ENCODE measurements at regions not wholly inside any gene's neighbourhood (a gene's known extent, or its start where the extent isn't known, plus 50 kb on each side); places are given as distances from the start of the nearest gene placed in this dataset.

GRCh38 chr4:26106776-26107175 lies 192.8 kb downstream of the SMIM20 start:
- DNase-seq: no peak

DNA sequence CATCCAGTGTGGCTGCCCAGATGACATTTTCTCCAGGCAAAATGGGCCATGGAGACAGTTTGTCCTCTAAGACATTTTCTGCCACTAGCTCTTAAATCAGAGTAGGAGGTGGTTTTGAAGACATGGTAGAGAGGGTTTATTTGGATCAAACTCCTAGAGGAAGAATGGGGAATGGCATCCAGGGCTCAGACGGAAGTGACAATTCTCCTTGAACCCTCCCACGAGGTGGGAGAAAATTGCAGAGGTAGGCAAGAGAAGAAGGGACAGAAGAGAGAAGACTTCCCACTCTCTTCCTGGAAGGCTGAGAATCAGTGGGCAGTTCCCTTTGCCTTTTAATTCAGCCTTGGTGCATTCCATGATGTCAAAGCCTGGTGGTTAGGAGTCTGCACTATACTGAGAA lies 194.0 kb downstream of the SMIM20 start:
- no peak for DNase-seq

- no peak for DNase-seq
Measured at GRCh38 chr4:26110493-26110892, 196.5 kb downstream of the SMIM20 start.

DNA sequence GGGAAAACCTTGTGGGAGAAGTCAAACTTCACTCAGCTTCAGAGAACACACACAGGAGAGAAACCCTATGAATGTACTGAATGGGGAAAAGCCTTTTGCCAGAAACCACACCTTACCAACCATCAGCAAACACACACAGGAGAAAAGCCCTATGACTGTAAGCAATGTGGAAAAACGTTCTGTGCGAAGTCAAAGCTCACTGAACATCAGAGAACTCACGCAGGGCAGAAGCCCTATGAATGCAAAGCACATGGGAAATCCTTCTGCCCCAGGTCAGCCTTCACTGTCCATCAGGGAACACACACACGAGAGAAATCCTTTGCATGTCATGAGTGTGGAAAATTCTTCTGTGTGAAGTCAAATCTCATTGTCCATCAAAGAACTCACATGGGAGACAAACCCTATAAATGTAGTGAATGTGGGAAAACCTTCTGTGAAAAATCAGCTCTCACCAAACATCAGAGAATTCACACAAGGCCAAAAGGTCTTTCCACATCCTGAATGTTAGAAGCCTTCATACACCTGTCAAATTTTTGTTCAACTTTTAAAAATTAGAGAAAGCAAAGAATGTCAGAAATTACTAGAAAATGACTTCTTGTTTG lies 199.4 kb downstream of the SMIM20 start:
- no peak for DNase-seq

DNA sequence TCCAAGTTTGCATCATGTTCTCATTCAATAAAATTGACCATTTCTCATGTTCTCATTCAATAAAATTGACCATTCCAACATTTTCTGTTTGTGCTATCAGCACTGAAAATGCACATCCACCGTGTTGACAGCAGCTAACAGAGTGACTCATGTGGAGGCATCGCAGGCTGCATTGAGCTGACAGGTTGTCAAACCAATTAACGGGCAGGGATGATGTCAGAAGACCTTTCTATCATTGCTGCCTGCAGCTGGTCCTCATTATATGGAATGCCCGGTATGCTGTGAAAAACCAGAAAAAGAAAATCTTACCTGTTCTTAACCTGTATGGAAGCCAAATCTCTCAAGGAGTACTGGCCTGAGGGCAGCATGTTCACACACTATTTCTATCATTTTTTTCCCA lies 202.0 kb downstream of the SMIM20 start:
- DNase-seq: no peak

GRCh38 chr4:26120098-26120825 lies 200.6 kb upstream of the RBPJ start:
- no peak for DNase-seq

GRCh38 chr4:26122690-26123089 lies 198.1 kb upstream of the RBPJ start:
- DNase-seq: no peak

- peak; percentile 45 for DNase-seq
Measured at GRCh38 chr4:26124753-26125321, 196.0 kb upstream of the RBPJ start.

DNA sequence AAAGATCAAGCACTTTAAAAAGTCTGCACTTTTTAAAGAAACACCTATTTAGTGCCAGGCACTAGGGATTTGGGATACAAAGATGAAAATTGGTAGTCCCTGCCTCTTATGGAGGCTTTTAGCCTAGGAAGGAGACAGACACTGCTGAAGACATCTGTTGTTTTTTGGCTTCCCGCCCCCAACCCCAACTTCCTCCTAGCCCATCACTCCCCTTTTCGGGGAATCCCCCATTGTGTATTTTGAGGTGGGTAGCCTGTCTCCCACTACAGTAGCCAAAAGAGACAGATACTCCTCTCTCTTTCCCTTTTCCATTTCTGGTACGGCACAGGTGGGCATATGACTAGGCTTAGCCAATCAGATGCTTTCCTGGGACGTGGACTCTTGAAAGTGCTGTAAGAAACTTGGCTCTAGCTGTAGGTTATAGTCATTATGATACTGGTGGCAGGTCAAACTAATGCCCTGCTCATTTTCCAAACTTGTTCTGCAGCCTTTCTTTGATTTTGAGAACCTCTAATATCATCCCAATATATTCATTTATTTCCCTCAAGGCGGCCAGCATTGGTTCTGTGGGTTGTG lies 194.6 kb upstream of the RBPJ start:
- no peak for DNase-seq

- DNase-seq: no peak
Measured at GRCh38 chr4:26126994-26127393, 193.8 kb upstream of the RBPJ start.

DNA sequence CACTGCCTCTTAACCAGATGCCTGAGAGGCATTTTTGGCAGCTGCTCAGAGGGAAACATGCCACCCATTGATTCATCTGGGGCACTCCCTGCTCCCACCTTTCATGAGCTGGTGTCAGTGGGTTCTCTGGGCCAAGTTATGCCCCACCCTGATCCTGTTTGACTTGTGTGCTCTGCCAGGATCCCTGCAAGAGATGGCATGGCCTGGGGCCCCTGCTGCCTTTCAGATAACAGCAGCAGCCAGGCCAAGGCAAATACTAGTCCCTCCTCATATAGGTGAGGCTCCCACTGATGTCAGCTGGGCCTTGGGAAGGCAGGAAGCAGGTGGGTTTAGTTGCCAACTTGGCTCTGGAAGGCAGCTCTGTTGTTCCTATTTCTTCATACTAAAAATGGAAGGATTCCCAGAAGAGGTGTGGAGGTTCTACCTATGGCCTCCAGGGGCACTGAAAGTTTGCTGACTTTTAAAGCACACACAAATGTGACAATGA lies 192.9 kb upstream of the RBPJ start:
- no peak for DNase-seq

DNA sequence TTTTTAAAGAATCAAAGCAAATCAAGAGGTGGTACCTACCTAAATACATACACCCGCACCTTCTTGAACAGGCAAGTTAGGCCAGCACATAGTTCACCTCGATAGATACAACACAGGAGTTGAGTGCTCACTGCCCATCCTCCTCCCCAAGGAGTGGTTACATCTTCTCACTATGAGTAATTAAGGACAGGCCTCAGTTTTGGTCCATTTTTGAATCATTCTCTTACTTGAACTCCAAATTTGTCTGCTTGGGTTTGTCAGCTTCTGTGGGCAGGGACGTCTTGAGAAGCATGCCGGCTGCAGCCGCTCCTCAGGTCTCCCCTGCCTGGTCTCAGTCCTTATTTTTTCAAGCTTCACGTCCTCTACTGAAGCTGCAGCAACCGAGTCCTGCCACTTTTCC lies 190.6 kb upstream of the RBPJ start:
- DNase-seq: no peak

- DNase-seq: no peak
Measured at GRCh38 chr4:26130841-26131432, 189.9 kb upstream of the RBPJ start.

DNA sequence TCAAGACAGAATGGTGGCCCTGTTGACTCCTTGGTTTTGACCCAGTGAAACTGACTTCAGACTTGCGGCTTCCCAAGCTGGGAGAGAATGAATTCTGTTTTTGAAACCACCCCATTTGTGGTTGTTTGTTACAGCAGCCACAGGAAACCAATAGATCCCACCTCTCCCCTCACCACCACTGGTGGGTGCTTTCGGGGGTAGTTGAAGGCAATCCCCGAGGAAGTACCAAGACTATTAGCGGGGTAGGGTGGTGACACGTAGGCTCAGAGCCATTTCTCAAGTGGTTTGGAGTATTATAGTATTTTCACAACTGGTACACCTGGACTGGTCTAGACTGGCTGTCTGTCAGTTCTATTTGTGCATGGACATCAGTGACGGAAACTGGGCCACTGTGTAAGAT lies 189.1 kb upstream of the RBPJ start:
- DNase-seq: no peak

- no peak for DNase-seq
Measured at GRCh38 chr4:26132858-26133257, 188.0 kb upstream of the RBPJ start.

GRCh38 chr4:26133840-26134239 lies 187.0 kb upstream of the RBPJ start:
- DNase-seq: no peak

DNA sequence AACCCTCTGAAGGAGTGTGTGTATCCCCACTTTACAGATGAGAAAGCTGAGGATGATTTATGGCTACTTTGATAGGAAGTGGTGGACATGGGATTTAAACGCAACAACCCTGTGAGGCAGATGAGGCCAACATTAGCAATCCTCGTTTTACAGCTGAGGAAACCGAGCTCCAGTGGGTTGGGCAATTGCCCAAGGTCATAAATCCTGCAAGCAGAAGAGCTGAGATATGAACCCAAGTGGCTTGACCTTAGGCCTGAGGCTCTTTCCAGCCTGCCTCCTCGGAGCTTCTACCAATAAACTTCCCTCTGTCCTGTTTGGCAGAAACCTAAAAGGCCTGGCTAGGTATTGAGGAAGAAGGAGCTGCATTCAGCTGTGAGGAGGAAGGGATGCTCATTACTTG lies 185.5 kb upstream of the RBPJ start:
- peak; percentile 52 for DNase-seq

DNA sequence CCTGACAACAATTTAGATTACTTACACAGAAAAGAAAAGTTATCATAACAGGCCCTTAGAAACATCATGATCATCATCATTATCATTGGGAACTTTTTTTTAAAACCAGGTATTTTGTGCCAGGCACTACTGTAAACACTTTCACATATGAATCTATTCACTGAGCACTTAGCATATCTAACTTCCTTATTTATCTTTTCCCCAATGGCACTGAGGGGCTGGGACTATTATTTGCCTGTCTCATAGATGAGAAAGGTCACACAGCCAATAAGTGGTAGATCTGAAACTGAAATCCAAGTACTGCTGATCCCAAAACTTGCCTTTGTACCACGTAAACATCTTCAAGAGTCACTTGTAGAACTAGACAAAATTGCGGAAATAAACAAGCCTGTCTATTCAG lies 184.2 kb upstream of the RBPJ start:
- no peak for DNase-seq

DNA sequence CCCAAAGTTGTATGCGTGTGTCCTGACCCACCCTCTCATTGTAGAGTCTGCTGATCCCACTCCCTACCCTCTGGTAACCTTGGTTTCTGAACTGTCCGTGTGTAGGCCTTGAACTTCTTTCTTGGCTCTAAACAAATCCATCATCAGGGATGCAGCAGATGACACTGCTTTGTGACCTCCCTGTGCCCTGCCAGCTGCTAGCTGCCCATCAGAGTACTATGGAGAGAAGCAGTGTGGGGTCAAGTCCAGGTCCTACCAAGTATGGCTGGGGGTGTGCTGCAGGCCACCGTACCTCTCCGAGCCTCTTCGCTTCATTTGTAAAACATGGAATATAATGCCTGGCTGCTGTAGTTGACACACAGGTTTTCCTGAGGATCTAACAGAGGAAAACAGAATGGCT lies 183.5 kb upstream of the RBPJ start:
- no peak for DNase-seq

DNA sequence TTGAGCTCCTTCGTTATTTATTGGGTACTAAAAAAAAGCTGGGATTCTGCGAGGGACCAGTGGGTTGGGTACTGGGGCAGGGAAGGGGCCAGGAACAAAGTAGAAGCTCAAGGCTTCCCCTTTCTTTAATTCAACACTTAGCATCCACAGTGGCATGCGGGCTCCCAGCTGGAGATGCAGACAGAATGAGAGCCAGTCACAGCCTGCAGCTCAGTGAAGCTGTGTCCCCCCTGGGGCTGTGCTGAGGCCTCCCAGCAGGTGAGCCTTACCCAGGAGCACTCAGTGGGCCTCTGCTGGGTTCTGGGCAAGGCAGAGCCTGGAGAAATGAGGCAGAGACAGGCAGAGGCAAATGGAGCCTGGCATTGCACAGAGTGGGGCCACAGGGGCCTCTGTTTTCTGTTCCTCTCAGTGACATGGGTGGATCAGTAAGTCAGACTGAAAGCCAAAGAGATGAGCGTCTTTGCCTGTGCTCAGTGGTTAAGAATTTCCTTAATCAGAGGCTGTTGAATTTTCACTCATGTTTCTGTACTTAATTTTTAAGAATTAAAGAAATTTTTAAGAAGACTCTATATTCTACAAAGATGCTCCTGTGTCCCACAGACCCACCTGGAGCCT lies 181.4 kb upstream of the RBPJ start:
- DNase-seq: no peak

DNA sequence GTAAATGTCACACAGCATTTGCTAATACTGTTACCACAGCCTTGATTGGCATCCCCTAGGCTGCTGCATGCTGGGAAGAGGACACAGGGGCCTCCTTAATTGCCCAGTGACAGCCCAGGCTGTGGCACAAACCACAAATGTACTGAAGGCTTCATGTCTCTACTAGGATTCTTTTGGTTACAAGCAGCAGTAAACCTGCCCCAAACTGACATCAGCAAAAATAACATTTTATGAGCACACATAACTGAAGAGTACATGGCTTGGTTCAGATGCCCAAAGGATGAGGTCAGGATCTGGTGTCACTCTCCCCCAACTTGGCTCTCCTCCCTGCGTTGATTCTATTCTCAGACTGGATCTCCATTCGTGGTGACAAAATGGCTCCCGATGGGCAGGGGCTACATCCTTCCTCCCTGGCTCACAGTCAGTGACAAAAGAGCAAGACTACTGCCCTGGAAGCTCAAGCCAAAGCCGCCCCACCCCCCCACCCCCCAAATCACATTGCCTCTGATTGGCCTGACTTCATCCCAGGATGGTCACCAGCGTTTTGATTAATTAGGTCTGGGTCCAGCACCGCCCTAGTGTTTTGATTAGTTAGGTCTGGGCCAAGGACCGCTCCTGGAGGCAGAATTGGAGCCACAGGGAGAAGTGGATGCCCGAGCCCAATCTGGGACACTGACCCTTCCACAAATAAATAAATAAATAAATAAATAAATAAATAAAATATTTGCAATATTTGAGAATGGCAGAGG lies 180.5 kb upstream of the RBPJ start:
- peak; percentile 83 for DNase-seq

GRCh38 chr4:26141051-26141721 lies 179.6 kb upstream of the RBPJ start:
- DNase-seq: peak; percentile 36
